Uterus (tissue), 2 donors: ENCODE measurements at regions not wholly inside any gene's neighbourhood (a gene's known extent, or its start where the extent isn't known, plus 50 kb on each side); places are given as distances from the start of the nearest gene placed in this dataset.

Source experiments
- CTCF ChIP-seq, 4 experiments: fragments of 200-600 bp in 2 of 4; fragments of 450-650 bp in 2 of 4; sonication (generic) in 2 of 4; IDR thresholded peaks; one replicate each; pipeline ENCODE4 v1.5.1; 2016 to 2019; ENCODE audit warnings: antibody characterized with exemption in 4 of 4, mild to moderate bottlenecking in 2 of 4, moderate library complexity in 1 of 4
- POLR2A ChIP-seq, 2 donors: fragments of 450-650 bp; IDR thresholded peaks; one replicate each; pipeline ENCODE4 v1.6.1; 2016; ENCODE audit warnings: antibody characterized with exemption in 2 of 2, mild to moderate bottlenecking in 1 of 2, moderate library complexity in 1 of 2

GRCh38 chr2:240373289-240373885, 62.1 kb upstream of the GPC1 start:
- TF ChIP-seq CTCF (IDR thresholded peaks at IDR 0.05) (no peak), POLR2A (IDR thresholded peaks at IDR 0.05) (no peak)
